ENCODE measurements at regions not wholly inside any gene's neighbourhood (a gene's known extent, or its start where the extent isn't known, plus 50 kb on each side); places are given as distances from the start of the nearest gene placed in this dataset.
"Not testable (repeated sequence)": the region's sequence is repeated elsewhere in the genome, so short reads cannot be mapped to it uniquely, and the experiment has no call there.

- DNase-seq, result no peak
These were observed 158.2 kb downstream of the SLC38A4 start for GRCh38 chr12:46667551-46667950.

- no peak for DNase-seq
These were observed 161.0 kb downstream of the SLC38A4 start for GRCh38 chr12:46664761-46665287.

DNA sequence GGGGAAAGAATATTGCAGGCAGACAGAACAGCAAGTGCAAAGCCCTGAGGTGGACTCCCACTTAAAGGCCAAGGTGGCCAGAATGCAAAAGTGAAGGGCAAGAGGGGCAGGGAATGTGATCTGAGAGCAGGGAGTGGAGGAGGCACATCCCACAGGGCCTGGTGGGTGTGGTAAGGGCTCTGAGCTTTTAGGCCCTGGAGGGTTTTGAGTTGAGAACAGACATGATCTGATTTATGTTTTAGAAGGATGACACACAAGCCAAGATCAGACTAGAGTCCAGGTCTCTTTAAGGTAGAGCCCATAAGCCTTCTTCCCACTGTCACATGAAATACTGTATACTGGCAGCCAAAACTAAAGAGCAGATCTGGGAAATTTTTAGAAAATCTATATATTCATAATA lies 162.5 kb downstream of the SLC38A4 start:
- DNase-seq, result no peak

GRCh38 chr12:46661110-46661845 lies 164.5 kb downstream of the SLC38A4 start:
- DNase-seq, result peak in 1 of 2 donors; percentile 78

DNA sequence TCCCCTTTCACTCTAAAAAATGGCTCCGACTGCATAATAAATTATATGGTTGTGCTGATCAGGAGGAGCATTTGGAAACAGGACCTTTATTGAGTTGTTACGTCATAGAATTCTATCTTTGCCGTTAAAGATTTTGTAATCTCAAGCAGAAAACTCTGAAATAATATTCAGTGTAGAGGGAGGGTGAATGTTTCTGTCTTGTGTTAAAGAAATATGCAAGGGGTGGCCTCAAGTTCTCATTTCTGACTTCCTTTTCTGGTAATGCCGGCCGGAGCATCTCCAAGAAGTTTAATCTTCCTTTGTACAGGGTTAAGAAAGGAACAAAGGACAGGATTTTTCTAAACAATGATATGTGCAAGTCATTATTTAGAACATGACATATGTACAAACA lies 165.1 kb downstream of the SLC38A4 start:
- DNase-seq, result no peak

DNA sequence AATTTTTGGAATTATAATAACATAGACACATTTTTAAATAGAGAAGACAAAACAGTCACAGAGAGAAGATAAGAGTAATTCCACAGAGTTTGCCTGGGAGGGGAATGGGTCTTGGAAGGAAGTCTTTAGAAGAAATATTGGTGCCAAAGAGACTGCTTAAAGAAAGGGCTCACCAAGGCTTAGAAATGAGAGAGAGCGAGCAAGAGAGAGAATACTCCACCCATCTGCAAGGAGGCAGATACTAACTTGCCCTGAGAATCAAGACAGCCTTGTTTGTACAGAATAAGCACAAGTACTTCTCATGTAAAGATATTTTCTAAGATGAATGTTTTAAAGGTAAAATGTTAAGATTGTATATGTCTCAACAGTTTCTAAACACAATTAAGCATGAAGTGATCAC lies 165.5 kb downstream of the SLC38A4 start:
- DNase-seq, result no peak

DNA sequence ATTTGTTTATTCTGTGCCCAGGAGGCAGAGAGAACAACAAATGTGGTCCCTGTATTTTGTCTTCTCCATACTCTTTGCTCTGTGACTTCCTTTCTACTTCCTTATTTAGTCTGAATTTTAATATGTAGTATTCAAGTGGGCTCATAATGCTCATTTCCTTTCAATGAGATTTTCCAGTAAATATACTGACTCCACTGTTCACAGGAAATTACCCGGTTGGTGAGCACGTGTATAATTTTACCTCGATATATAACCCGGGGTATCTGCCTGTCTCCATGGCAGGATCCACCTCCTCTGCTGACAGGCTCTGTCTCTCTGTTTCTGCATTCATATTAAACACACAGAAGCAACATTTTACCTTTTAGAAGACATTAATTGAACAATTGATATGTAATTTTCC lies 166.0 kb downstream of the SLC38A4 start:
- DNase-seq, result no peak

GRCh38 chr12:46659032-46659650 lies 166.7 kb downstream of the SLC38A4 start:
- DNase-seq, result no peak

DNA sequence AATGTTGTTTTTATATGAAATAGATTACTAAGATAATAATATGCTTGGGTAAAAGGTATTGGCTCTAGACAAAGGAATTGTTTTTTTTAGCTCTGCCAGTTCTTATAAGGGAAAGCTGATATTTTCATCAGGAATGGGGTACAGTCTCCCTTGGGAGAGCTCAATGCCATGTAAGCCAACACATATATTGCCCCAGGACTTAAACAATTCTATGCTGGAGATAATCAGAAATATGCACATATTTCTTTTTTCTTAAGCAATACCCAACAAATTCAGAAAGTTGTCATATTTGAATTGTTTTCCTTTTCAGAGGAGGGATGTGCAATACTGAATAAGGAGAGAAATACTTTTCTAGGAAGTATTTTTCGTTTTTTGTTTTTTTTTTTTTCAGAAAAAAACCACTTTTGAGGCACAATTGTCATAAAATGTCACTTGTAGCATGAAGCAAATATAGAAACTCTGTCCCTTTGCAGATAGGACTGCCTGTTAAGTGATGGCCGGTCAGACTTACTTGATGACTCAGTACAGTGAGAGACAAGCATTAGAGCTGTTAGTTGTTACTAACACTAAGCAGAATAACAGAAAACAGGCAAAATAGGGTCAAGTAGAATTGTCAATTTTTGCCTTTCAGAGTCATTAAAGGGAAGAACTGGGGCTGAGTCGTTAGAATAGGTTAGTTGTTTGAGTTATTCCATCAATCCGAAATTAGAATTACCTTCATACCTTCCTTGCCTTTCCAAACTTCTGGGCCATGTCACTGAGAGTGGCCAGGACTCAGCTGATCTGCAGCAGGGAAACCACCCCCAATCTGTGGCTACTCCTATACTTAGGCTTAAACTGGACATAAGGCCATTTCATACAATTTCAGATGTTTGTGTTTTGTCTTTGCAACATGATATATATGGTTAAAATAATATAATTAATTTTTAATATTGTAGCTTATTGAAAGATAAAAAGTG lies 168.1 kb downstream of the SLC38A4 start:
- no peak for DNase-seq

DNA sequence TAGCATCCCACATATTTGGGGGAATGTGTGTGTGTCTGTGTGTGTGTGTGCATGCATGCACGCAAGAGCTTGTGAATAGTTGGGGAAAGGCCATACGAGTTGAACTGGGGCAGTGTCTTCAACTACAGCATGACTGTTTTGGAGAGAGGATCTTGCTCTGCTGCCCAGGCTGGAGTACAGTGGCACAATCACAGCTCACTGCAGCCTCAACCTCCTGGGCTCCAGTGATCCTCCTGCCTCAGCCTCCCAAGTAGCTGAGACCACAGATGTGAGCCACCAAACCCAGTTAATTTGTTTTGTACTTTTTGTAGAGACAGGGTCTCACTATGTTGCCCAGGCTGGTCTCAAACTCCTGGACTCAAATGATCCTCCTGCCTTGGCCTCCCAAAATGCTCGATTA lies 169.8 kb downstream of the SLC38A4 start:
- DNase-seq, result not testable (repeated sequence)

- DNase-seq, result no peak
These were observed 172.5 kb downstream of the SLC38A4 start for GRCh38 chr12:46653311-46653710.

GRCh38 chr12:46652692-46653091 lies 173.1 kb downstream of the SLC38A4 start:
- DNase-seq, result no peak

DNA sequence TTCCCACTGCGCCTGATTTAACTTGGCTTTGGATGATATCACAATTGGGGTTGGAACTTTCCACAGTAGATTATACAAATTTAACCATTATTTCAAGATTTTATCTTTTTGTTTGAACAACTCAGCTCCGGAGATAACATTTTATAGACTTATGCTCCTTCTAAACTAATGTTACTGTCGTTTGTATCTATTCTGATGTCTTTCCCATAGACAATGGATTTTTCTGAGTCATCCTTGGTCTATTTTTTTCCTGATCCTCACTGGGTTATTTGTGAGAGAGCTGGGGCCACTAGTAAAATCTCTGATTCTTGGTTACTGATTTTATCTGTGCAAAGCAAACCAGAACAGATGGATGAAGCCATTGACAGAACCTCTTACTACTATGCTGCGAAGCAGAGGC lies 175.1 kb downstream of the SLC38A4 start:
- no peak for DNase-seq

GRCh38 chr12:46649433-46649832 lies 176.4 kb downstream of the SLC38A4 start:
- no peak for DNase-seq

- DNase-seq, result no peak
These were observed 178.8 kb downstream of the SLC38A4 start for GRCh38 chr12:46647034-46647433.

- DNase-seq, result not testable (repeated sequence)
These were observed 184.1 kb downstream of the SLC38A4 start for GRCh38 chr12:46641649-46642048.

DNA sequence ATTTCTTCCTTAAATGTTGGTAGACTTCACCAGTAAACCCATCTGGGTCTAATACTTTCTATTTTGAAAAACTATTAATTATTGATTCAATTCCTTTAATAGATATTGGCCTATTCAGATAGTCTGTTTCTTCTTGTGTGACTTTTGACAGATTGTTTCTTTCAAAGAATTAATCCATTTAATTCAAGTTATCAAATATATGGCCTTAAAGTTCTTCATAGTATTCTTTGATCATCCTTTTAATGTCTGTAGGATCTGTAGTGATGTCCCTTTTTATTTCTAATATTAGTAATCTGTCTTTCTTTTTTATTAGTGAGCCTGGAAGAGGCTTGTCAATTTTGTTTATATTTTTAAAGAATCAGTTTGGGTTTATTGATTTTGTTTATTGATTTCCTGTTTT lies 190.0 kb downstream of the SLC38A4 start:
- no peak for DNase-seq

- no peak for DNase-seq
These were observed 196.2 kb downstream of the SLC38A4 start for GRCh38 chr12:46629331-46630229.

GRCh38 chr12:46628176-46628575 lies 197.6 kb downstream of the SLC38A4 start:
- no peak for DNase-seq

DNA sequence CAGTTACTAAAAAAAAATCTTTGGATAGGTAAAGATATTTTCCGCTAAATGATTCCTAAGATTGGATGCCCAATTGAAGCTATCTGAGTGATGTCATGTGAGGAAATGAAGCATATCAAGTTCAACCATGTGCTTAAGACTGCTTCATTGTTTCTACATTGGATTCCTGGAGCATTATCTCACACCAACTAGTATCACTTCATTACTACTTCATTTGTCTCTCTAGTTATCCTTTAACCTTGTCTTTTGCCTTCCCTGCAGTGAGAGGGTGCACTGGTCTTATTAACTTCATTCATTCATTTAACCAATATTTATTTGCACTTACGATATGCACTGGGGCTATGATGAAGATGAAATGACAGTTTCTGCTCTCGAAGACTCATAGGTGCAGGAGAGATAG lies 198.1 kb downstream of the SLC38A4 start:
- no peak for DNase-seq

DNA sequence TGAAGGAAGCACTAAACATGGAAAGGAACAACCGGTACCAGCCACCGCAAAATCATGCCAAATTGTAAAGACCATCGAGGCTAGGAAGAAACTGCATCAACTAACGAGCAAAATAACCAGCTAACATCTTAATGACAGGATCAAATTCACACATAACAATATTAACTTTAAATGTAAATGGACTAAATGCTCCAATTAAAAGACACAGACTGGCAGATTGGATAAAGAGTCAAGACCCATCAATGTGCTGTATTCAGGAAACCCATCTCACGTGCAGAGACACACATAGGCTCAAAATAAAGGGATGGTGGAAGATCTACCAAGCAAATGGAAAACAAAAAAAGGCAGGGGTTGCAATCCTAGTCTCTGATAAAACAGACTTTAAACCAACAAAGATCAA lies 206.3 kb downstream of the SLC38A4 start:
- not testable (repeated sequence) for DNase-seq

- not testable (repeated sequence) for DNase-seq
These were observed 208.1 kb downstream of the SLC38A4 start for GRCh38 chr12:46617737-46618136.
